HG02623 (cell line): ENCODE measurements at regions not wholly inside any gene's neighbourhood (a gene's known extent, or its start where the extent isn't known, plus 50 kb on each side); places are given as distances from the start of the nearest gene placed in this dataset.
"Not testable (repeated sequence)": the region's sequence is repeated elsewhere in the genome, so short reads cannot be mapped to it uniquely, and the experiment has no call there.

ENCODE experiments used
- ATAC-seq: cut with Tn5 transposase; IDR thresholded peaks from one replicate; pipeline ENCODE4 v1.9.1; 2021; ENCODE audit warnings: moderate library complexity; ENCODE audit not compliant: unreplicated experiment

- ATAC-seq = no peak
Measured at GRCh38 chr4:132344924-132345828, 803.9 kb upstream of the PCDH10 start.

DNA sequence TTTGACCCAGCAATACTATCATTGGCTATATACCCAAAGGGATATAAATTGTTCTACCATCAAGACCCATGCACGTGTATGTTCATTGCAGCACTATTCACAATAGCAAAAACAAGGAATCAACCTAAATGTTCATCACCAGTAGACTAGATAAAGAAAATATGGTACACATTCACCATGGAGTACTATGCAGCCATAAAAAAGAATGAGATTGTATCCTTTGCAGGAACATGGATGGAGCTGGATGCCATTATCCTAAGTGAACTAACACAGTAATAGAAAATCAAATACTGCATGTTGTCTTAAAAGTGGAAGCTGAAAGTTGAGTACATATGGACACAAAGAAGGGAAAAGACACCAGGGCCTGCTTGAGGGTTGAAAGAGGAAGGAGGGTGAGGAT is 803.1 kb upstream of the PCDH10 start:
- no peak for ATAC-seq

DNA sequence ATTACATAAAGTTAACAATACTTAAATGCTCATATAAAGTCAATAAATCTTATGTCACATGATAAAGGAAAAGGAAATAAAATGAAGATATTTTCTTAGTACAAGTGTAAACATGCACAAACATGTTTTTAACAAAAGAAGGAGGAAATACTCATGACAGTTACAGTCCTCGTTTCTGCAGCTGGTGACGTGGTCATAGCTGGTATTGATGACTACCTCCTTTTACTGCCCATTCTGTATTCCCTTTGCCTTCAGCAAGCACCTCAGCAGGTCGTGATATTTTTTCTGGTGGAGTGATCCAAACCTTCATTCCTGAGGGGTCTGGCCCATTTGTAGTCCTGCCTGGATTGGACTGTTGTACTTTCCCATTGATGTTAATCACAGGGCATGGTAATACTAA is 797.5 kb upstream of the PCDH10 start:
- ATAC-seq = not testable (repeated sequence)

DNA sequence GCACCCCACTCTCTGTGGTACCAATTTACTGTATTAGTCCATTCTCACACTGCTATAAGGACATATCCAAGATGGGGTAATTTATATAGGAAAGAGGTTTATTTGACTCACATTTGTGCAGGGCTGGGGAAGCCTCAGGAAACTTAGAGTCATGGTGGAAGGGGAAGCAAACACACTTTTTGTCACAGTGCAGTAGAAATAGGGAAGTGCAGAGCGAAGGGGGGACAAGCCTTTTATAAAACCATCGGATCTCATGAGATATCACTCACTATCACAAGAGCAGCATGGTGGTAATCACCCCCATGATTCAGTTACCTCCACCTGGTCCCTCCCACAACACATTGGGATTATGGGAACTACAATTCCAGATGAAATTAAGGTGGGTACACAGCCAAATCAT is 766.9 kb upstream of the PCDH10 start:
- no peak for ATAC-seq

- no peak for ATAC-seq
Measured at GRCh38 chr4:132383571-132384199, 765.4 kb upstream of the PCDH10 start.

DNA sequence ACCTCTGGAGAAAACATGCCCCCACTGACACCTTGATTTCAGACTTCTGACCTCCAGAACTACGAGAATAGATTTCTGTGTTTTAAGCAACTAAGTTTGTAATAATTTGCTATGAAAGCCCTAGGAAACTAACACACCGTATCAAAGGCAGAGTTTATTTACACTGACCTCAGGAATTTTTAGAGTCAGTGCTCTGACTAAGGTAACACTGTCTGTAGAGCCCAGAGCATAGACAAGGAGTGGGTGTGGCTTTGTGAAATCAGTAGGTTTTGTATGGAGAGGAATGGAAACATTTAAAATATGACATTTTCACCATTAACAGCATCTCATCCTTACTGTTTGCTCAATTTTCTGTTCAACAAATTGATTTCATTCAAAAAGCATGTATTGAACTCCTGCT is 764.4 kb upstream of the PCDH10 start:
- no peak for ATAC-seq

- ATAC-seq = no peak
Measured at GRCh38 chr4:132386130-132386529, 763.0 kb upstream of the PCDH10 start.

DNA sequence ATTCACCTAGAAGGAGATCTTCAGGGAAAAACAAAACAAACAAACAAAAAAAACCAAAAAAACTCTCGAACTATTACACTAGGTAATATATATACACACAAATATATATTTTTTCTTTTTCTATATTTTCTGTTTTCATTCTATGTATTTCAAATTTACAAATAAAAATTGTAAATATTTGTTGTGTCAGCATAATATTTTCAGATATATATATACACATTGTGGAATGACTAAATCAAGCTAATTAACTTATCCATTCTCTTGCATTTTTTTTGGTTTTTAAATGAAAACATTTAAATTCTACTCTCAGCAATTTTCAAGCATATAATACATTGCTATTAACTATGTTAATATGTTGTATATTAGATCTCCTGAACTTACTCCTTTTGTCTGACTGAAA is 762.0 kb upstream of the PCDH10 start:
- no peak for ATAC-seq

DNA sequence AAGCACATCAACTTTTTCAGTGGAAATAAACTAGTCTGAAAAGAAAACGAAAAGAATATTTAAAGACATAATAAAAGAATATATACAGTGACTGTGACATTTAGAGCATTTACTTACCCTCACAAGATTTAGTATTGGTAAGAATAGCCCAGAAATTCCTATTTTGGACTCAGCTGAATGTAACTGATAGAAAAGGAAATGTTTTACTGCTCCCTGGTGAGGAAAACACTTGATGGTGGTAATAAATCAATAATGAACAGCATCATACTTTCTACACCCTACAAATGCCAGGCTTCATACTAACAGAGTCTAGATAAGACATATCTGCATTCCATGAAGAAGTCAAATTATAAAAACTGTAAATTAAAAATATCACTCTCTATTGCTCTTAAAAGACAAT is 753.5 kb upstream of the PCDH10 start:
- no peak for ATAC-seq

- ATAC-seq = no peak
Measured at GRCh38 chr4:132396636-132397035, 752.5 kb upstream of the PCDH10 start.

DNA sequence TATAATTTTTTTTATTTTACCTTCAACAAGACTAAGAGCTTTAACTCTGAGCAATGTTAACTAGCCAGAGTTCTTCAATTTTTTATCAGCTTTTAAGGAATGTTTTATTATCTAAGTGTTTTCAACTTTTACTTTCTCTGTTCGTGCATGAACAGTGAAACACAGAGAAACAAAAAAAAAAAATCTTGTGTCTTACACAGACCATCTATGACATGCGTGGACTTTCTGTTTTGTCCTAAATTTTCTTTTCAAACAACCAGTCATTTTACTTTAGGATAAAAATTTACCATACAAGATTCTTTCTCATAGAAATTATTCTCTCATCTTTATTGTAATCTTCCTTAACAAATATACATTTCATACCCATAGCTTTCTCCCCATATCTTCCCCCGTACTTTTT is 731.9 kb upstream of the PCDH10 start:
- ATAC-seq = no peak

GRCh38 chr4:132427125-132427524 is 722.0 kb upstream of the PCDH10 start:
- no peak for ATAC-seq

DNA sequence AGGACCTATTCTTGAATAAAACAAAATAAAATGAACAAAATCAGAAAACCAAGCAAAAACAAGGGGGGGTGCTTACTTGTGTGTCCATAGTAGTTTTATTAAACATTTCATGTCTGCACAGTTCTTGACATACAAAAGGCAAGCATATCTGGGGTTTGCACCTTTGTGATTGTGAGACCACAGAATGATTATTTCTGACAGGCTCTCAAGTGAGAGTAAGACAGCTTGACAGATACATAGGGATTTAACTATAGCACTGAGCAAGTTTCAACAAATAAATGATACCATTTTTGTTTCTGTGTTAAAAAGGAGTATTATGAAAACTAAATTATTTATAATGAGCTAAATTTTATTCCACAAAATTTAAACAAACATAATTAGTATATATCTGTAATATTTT is 712.0 kb upstream of the PCDH10 start:
- ATAC-seq = no peak

DNA sequence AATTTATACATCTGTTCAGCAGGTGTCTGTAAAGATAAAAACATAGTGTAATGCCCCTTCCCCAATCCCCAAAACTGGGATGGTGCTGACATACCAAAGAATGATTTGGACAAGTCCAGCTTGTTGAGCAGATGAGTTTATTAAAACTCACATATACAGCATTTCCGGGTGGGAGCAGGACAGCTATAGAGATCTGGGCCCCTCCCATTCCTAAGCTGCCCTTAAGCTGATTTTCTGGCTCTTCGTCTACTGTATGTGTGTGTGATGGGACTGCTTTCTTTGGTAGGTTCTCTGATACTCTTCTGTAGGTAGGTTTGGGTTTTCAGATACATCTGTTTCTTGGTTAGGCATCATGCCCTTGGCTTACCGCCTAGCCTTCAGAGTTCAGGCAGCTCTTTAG is 703.7 kb upstream of the PCDH10 start:
- no peak for ATAC-seq

- ATAC-seq = not testable (repeated sequence)
Measured at GRCh38 chr4:132457987-132458386, 691.1 kb upstream of the PCDH10 start.

DNA sequence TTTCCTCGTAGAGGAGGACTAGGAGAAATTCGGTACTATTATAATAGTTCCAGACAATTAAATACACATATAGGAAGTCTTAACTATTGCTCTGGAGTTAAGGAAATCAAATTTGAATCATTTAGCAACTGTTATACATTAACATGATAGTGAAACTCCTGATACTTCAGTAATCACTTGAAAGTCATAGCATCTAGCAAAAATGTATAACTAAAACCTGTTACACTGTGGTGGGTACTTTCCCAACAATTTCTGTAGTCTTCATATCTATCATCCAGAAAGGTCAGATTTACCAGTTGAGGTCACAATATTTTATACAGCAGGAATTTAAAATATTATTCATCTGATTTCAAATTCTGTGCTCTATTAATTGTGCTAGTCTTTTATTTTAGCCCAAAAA is 669.6 kb upstream of the PCDH10 start:
- ATAC-seq = no peak

GRCh38 chr4:132488555-132488954 is 660.5 kb upstream of the PCDH10 start:
- no peak for ATAC-seq

DNA sequence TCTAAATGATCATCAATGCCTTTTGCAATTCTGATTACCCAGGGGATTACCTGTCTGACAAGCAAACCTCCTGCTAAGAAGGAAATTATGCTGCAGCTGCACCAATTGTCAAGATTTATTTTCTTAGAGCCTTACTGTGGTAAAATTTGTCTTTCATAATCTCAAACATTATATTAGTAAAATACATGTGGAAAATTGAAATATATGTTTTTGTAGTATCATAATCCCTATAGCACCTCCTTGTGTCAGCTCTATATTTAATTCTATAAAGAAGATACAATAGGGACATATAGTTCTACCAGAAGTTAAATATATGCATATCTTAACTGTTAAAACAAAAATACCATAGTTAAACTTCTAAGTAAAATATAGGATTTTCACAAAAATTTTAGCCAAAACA is 655.6 kb upstream of the PCDH10 start:
- no peak for ATAC-seq

GRCh38 chr4:132495267-132495812 is 653.8 kb upstream of the PCDH10 start:
- ATAC-seq = not testable (repeated sequence)

DNA sequence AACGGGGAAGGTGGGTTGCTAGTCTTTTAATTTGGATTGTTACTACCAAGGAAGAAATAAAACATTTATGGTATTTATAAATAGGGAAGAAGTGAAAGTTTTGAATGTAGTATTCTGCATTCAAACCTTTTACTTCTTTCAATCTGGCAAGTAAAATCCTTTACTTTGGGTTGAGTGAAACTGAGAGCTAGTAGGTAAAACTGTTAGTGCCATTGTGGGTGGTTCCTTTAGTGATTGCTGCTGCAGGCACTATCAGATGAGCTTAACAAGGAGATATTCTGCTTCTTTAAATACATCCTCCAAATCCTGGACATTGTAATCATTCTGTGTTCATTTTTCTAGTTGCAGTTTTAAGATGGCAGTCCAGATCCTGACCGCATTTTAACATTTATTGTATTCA is 650.9 kb upstream of the PCDH10 start:
- no peak for ATAC-seq

DNA sequence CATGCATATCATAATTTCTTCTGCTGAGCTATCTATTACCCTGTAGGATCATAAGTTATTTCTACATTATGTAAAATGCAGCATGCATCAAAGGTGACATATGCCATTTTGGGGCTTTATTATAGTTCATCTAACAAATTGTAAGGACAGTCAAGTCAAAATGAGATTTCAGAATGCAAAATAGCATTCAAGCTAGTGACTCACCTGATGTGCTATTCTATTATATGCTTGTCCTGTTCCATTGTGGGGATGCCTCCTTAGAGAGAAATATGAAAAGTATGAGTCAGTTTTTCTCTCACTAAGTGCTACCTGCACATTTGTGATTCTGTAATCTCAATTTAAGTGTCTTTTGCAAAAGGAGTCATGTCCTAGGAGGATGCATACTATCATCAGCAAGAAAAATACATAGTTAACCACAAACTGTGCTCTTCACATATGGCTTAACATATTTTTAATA is 647.0 kb upstream of the PCDH10 start:
- ATAC-seq = no peak

DNA sequence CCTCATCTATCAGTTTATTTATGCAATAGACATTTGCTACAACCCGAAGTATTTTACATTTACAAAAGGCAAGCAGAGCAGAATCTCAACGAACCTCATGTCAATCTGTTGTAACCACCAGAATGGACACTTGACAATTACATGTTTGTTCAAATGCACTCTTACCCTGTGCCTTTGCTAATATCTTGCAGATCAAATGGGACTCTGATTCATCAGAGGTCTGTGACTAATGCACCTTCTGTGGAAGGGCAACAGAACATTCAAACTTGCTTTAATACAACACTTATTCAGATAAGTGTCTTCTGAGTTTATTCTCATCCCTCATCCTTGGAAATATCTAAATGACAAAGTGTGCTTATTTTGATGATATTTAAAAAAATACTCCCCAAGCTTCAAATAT is 644.7 kb upstream of the PCDH10 start:
- no peak for ATAC-seq
